Activated T-helper 1 cell treated with Interleukin-2 at 50 U/mL for 16 hours (primary cell): ENCODE measurements at regions not wholly inside any gene's neighbourhood (a gene's known extent, or its start where the extent isn't known, plus 50 kb on each side); places are given as distances from the start of the nearest gene placed in this dataset.
"Not testable (repeated sequence)": the region's sequence is repeated elsewhere in the genome, so short reads cannot be mapped to it uniquely, and the experiment has no call there.

Source experiments
- DNase-seq: peaks from one replicate; pipeline ENCODE4 v3.0.0-alpha.2; 2020; ENCODE audit warnings: low read depth

DNA sequence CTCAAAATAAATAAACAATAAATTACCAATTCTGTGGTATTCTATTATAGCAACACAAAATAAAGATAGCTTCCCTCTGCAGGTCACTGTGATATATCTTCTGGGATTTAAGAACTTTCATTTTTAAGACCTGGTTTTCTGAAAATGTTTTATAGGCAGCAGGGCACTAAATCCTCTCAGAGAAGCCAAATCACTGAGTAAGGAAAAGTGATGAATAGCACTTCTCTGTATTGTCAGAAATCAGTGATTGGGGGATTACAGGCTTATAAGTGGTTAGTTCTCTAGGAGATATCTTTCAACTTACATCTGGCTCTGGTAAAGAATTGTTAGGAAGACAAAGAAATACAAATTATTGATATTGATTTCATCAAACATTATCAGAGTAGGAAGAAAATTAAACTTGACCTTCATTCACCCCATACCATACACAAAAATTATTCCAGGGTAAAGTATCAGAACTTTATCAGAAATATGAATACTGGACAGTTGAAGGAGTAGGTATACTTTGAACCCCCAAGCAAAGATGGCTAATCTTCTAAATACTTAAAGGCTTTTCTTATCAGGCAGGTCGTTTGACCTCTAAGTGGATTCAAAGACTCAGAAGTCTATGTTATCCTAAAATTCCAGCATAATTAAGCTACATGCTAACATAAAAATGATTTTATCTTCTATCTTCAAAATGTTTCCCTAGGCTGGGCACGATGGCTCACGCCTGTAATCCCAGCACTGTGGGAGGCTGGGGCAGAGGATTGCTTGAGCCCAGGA is 81.6 kb upstream of the USP9X start:
- DNase-seq: no peak

DNA sequence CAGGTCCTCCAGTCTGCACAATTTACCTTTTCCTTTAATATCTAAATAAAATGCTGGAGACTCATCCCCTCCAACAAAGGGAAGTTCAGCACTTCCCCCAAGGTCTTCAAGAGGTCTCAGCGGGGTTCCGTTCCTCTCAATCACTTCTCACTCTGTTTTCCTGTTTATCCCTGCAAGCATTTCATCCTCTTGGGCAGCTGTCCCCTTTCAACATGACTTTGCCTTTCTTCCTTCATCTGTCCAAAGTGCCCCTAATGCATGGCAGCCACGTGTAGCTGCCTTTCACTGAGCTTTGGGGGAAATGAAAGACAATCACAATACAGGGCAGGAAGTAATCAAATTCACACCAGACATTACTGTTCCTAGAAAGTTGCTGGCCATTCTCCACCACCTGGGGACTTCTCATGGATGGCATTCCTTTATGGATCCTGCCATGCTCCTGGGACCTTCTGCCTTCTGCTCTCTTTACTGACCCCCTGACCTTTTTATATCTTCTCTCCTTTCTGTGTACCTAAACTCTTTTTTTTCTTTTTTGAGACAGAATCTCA is 79.7 kb upstream of the USP9X start:
- no peak for DNase-seq

DNA sequence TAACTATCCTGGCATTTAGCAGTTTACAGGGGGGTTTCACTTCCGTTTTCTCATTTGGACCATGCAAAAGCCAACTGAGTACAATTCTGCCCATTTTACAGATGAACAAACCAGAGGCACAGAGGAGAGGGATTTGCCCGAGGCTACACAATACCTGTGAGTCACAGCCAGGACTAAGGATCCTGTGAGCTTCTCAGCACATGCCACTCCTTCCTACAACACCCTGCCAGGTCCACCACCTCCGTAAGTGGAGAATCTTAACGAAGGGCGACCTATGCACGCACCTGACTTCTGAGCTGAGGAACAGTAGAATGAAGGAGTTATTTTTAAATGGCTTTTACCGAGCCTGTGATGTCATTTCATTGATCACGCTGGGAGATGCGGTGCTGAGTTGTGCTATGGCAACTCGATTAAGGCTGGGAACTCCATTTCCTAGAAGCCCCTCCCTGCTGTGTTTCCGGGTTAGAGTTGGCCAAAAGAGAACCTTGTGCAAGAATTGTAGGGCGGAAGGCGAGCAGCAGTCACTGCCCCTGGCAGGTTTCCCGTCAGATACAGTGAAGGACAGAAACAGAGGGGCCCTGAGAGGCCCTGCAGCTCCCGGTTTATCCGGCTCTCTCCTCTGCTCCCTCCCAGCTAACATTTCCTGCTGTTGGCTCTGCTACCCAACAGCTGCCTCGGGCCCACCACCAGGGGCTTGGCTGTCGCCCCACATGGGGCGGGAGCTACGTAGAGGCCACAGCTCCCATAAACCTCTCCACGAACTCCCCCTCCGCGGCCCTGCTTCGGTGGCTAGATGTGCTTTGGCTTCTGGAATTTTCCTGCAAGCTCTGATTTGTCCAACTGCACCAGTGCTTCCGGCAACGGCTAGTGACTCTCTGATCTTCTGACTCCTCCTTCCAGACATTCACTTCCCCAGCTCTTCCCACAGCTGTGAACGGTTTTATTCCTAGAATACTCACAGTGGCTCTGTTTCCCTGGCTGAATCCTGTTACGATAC is 75.1 kb upstream of the USP9X start:
- DNase-seq: peak; percentile 14

- DNase-seq: no peak
Observed at GRCh38 chrX:41014776-41015360, 70.4 kb upstream of the USP9X start.

- DNase-seq: not testable (repeated sequence)
Observed at GRCh38 chrX:41017785-41018184, 67.5 kb upstream of the USP9X start.

DNA sequence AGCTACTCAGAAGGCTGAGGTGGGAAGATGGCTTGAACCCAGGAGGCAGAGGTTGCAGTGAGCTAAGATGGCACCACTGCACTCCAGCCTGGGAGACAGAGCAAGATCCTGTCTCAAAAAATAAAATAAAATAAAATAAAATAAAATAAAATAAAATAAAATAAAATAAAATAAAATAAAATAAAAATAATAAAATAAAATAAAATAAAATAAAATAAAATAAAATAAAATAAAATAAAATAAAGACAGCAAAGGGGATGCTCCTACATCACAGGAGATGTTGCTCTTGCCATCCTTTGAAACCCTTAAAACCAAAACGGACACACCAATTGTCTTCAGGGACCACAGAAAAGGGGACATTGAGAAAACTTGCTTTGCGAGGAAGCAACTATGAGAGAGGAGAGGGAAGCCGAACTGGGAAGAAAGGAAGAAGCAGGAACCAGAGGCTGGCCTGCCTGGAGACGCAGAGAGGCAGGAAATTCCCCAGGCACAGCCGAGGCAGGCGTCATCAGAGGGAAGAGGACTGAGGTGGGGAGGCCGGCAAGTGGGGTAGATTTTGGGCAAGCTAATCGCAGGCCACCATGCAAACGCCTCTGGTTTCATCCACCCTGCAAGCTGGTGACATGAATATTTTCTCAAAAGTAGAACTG is 66.7 kb upstream of the USP9X start:
- DNase-seq: not testable (repeated sequence)

DNA sequence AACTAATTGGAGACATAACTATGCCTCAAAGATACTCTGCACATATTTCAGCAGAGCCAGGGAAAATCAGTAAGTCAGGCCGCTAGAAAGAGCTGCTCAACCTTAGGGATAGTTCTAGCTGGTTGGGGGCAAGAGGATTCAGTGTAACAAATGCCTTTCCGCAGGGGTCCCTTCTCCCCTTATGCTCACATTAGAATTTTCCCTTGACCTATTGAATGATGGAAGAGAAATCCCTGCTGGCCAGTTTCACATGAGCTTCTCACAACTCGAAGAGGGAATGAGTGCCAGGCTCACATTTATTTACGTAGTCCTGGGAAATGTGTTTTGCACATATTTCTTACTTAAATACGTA is 66.2 kb upstream of the USP9X start:
- no peak for DNase-seq

GRCh38 chrX:41022566-41022965 is 62.7 kb upstream of the USP9X start:
- no peak for DNase-seq

GRCh38 chrX:41023098-41023497 is 62.1 kb upstream of the USP9X start:
- DNase-seq: no peak

- not testable (repeated sequence) for DNase-seq
Observed at GRCh38 chrX:41024335-41024734, 60.9 kb upstream of the USP9X start.

DNA sequence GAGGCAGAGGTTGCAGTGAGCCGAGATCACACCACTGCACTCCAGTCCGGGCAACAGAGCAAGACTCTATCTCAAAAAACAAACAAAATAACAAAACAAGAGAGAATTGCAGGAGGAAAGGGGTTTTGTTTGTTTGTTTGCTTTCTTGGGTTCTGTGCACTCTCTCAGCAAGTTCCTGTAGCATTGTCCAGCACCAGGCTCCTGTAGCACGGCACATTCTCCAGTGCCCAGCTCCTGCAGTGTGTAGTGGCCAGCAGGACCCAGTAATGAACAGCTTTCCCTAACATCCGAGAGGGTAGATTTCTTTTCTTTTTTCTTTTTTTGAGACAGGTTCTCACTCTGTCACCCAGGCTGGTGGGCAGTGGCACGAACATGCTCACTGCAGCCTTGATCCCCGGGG is 60.5 kb upstream of the USP9X start:
- DNase-seq: no peak

GRCh38 chrX:41025926-41026701 is 59.1 kb upstream of the USP9X start:
- DNase-seq: no peak

GRCh38 chrX:41026702-41027078 is 58.6 kb upstream of the USP9X start:
- no peak for DNase-seq

DNA sequence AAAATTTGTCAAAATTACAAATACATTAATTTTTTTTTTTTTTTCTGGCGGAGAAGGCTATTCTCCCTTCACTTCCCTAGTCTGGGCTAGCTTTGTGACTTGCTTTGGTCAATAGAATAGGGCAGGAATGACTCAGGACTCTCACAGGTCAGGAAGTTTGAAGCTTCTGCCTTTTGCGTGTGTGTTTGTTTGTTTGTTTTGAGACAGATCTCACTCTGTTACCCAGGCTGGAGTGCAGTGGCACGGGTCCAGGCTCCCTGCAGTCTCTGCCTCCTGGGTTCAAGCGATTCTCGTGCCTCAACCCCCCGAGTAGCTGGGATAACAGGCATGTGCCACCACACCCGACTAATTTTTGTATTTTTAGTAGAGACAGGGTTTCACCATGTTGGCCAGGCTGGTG is 55.9 kb upstream of the USP9X start:
- DNase-seq: no peak

- DNase-seq: no peak
Observed at GRCh38 chrX:41031256-41031967, 53.8 kb upstream of the USP9X start.

DNA sequence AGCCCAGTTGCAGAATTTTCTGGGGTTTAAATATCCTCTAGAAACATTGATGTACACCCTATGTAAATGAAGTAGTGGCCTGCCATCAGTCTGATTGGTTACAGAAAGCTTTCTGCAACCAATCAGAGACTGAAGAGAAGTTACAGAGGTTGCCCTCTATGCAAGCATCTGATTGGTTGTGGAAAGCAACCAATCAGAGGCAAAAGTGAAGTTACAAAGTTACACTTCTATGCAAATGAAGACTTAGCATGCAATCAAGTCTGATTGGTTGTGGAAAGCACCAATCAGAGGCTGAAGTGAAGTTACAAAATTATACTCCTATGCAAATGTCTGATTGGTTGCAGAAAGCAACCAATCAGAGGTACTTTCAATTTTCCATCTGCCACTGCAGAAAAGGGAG is 51.9 kb upstream of the USP9X start:
- DNase-seq: no peak

DNA sequence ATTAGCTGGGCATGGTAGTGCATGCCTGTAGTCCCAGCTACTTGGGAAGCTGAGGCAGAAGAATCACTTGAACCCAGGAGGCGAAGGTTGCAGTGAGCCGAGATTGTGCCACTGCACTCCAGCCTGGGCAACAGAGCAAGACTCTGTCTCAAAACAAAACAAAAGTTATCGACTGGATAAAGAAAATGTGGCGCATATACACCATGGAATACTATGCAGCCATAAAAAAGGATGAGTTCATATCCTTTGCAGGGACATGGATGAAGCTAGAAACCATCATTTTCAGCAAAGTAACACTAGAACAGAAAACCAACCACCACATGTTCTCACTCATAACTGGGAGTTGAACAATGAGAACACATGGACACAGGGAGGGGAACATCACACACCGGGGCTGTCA is 50.3 kb upstream of the USP9X start:
- not testable (repeated sequence) for DNase-seq
